ENCODE measurements at regions not wholly inside any gene's neighbourhood (a gene's known extent, or its start where the extent isn't known, plus 50 kb on each side); places are given as distances from the start of the nearest gene placed in this dataset.

DNA sequence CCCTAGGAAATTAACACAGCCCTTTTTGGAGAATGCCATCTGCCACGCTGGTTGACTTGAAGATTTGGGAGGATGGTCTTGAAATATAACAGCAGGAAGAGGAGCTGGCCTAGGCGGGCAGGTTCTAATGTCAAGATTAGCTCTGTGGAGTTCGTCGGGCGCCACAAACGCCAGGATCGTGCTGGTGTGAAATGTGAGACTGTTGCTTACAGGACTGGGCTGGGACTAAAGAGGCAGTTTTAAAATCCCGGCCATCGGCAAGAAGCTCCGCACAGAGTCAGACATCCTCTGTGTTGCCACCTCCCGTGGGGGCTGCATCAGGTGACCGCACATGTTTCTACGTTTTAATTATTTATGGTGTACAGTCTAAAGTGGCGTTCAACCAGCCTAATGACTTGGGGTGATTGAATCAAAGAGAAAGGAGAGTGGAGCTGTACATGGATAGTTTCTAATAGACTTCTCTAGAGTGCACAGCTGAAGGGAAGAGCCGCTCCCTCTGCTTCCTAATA is 99.4 kb upstream of the BCL11A start:
- Mint-ChIP-seq H3K27ac (no peak overlapping the region), H3K27me3 (ENCODE audit: low read depth) (peaks cover 14% of the 10 kb centered on the region), H3K4me3 (no peak overlapping the region), H3K36me3 (no peaks in the 10 kb centered on the region), H3K9me3 (no peaks in the 10 kb centered on the region), H3K4me1 (peaks cover 10% of the 10 kb centered on the region)
- TF ChIP-seq, protein P1, sequence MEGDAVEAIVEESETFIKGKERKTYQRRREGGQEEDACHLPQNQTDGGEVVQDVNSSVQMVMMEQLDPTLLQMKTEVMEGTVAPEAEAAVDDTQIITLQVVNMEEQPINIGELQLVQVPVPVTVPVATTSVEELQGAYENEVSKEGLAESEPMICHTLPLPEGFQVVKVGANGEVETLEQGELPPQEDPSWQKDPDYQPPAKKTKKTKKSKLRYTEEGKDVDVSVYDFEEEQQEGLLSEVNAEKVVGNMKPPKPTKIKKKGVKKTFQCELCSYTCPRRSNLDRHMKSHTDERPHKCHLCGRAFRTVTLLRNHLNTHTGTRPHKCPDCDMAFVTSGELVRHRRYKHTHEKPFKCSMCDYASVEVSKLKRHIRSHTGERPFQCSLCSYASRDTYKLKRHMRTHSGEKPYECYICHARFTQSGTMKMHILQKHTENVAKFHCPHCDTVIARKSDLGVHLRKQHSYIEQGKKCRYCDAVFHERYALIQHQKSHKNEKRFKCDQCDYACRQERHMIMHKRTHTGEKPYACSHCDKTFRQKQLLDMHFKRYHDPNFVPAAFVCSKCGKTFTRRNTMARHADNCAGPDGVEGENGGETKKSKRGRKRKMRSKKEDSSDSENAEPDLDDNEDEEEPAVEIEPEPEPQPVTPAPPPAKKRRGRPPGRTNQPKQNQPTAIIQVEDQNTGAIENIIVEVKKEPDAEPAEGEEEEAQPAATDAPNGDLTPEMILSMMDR (IDR thresholded peaks at IDR 0.05; ENCODE audit: unreplicated experiment): no peak
- no peak for DNase-seq (ENCODE audit: low spot score in 2 of 2, unreplicated experiment in 2 of 2)

DNA sequence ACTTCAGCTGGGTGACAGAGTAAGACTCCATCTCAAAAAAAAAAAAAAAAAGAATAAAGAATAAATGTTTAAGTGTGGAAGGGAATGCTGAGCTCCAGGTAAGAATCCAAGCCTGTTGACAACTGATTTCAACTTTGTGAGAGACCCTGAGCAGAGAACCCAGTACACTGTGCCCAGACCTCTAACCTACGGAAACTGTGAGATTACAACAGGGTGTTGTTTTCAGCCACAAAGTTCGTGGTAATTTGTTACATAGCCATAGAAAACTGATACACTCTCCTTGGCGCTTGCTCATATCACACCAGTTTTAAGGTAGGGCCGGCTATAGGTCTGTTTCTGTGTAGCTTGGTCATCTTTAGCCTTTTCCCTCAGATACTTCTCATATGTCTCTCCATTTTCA is 98.4 kb upstream of the PAPOLG start:
- H3K27me3 Mint-ChIP-seq (ENCODE audit: low read depth): peaks cover 14% of the 10 kb centered on the region
- no peak for DNase-seq (ENCODE audit: low spot score in 2 of 2, unreplicated experiment in 2 of 2)
- H3K36me3 Mint-ChIP-seq: no peaks in the 10 kb centered on the region
- TF ChIP-seq, protein P1 (IDR thresholded peaks at IDR 0.05; ENCODE audit: unreplicated experiment): no peak
- H3K4me1 Mint-ChIP-seq: no peaks in the 10 kb centered on the region
- no peak overlapping the region for H3K27ac Mint-ChIP-seq
- no peak overlapping the region for H3K4me3 Mint-ChIP-seq
- H3K9me3 Mint-ChIP-seq: peaks cover 12% of the 10 kb centered on the region

DNA sequence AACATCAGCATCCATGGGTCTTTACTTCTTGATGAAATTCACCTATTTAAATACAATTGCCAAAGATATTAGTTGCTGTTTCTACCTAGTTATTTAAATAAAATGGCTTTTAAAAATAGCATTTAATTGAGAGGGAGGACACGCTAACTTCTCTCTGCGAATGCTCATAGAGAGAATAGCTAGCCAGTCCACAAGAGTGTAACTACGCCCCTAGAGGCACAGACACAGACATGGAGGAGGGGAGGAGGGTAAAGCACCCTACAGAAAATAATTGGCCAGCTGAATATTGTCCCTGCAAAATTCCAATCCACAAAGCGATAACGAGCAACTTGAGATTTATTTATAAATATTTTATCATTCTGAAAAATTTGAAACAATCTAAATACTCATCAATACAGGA is 97.0 kb upstream of the PAPOLG start:
- Mint-ChIP-seq H3K27ac (no peak overlapping the region), H3K9me3 (peaks cover 25% of the 10 kb centered on the region), H3K36me3 (no peaks in the 10 kb centered on the region), H3K4me1 (no peaks in the 10 kb centered on the region), H3K4me3 (no peak overlapping the region), H3K27me3 (ENCODE audit: low read depth) (peaks cover 3% of the 10 kb centered on the region)
- DNase-seq (ENCODE audit: low spot score in 2 of 2, unreplicated experiment in 2 of 2): no peak
- TF ChIP-seq, protein P1 (IDR thresholded peaks at IDR 0.05; ENCODE audit: unreplicated experiment): no peak

DNA sequence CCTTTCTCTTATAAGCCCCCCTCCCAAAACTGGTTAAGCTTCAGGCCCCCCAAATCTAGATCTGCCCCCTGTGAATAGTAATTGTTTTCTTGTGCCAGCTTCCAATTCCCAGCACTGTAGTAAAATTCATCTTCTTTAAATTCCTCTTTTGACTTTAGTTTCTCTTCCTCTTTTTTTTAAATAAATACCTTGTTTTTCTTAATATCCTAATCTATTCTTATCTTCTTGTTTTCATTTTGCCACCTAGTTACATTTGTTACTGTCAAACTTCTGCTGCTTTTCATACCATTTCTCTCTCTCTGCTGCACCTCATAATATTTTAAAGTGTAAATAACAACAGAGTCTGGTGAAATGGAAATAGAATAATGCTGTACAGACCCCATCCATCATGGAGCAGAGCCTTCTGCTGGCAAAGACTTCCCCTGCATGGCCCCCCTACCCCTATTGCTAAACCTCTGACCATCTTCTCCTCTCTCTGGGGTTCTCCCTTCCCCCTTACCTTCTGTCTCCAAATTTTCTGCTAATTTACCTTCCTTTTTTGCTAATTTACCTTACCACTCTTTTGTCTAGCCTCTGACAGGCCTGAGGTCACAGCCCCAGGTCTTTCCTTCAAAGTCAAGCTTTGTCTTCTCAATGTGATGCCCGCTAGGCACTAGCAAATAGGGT is 94.9 kb upstream of the PAPOLG start:
- no peak overlapping the region for H3K4me3 Mint-ChIP-seq
- H3K36me3 Mint-ChIP-seq: no peaks in the 10 kb centered on the region
- peaks cover 31% of the 10 kb centered on the region for H3K9me3 Mint-ChIP-seq
- H3K4me1 Mint-ChIP-seq: no peaks in the 10 kb centered on the region
- no peak for DNase-seq (ENCODE audit: low spot score in 2 of 2, unreplicated experiment in 2 of 2)
- no peak overlapping the region for H3K27ac Mint-ChIP-seq
- peaks cover 3% of the 10 kb centered on the region for H3K27me3 Mint-ChIP-seq (ENCODE audit: low read depth)
- TF ChIP-seq, protein P1 (IDR thresholded peaks at IDR 0.05; ENCODE audit: unreplicated experiment): no peak

DNA sequence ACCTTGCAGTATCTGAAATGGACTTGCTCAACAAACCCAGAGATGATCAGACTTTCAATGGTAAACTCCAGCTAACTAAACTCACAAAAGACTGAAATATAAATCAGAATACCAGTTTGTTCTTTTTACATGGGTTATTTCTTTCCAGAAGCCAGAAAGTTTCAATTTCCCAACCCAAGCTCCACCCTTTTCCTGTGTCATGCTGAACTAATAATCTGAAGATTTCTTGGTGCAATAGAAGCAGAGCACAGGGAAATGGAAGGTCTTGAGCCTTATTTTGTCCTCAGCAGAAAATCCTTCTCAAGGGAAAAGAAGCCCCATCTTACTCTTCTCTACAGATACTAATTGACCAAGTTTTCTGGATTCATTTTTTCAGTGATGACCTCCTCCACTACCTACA is 93.3 kb upstream of the PAPOLG start:
- peaks cover 3% of the 10 kb centered on the region for H3K27me3 Mint-ChIP-seq (ENCODE audit: low read depth)
- no peak for DNase-seq (ENCODE audit: low spot score in 2 of 2, unreplicated experiment in 2 of 2)
- H3K36me3 Mint-ChIP-seq: no peaks in the 10 kb centered on the region
- H3K4me3 Mint-ChIP-seq: no peak overlapping the region
- no peak overlapping the region for H3K27ac Mint-ChIP-seq
- TF ChIP-seq, protein P1 (IDR thresholded peaks at IDR 0.05; ENCODE audit: unreplicated experiment): no peak
- H3K9me3 Mint-ChIP-seq: peaks cover 31% of the 10 kb centered on the region
- no peaks in the 10 kb centered on the region for H3K4me1 Mint-ChIP-seq
